Calu3 (cell line): ENCODE measurements at regions not wholly inside any gene's neighbourhood (a gene's known extent, or its start where the extent isn't known, plus 50 kb on each side); places are given as distances from the start of the nearest gene placed in this dataset.

ENCODE experiments used
- BruUV-seq: library from RNA; stranded (reverse); fragments of 400-500 nt; replicated peaks from 2 replicates; lab custom pipeline; 2021; lab: Mats Ljungman, UMichigan
- CTCF ChIA-PET: fragments of 300-600 bp; sonication (Branson Sonifier 250); formaldehyde crosslinking; loops from one replicate; lab custom pipeline; 2022; ENCODE audit warnings: antibody characterized with exemption; lab: Charles Lee
- DNase-seq: peaks from one replicate; pipeline ENCODE4 v3.0.0; 2022
- H3K27ac Mint-ChIP-seq: one replicate; pipeline ENCODE4 v1.8.0; 2022; ENCODE audit warnings: mixed read lengths; ENCODE audit not compliant: unreplicated experiment
- H3K27me3 Mint-ChIP-seq: one replicate; pipeline ENCODE4 v1.8.0; 2022; ENCODE audit warnings: mixed read lengths; ENCODE audit not compliant: unreplicated experiment
- H3K36me3 Mint-ChIP-seq: one replicate; pipeline ENCODE4 v1.8.0; 2022; ENCODE audit warnings: mild to moderate bottlenecking, moderate library complexity, mixed read lengths; ENCODE audit not compliant: insufficient read depth, unreplicated experiment
- H3K4me1 Mint-ChIP-seq: one replicate; pipeline ENCODE4 v1.8.0; 2022; ENCODE audit warnings: mild to moderate bottlenecking, low read depth, mixed read lengths; ENCODE audit not compliant: unreplicated experiment
- H3K4me3 Mint-ChIP-seq: one replicate; pipeline ENCODE4 v1.8.0; 2022; ENCODE audit warnings: mild to moderate bottlenecking, low read depth, moderate library complexity, mixed read lengths; ENCODE audit not compliant: unreplicated experiment
- H3K9me3 Mint-ChIP-seq: one replicate; pipeline ENCODE4 v1.8.0; 2022; ENCODE audit warnings: low read depth, mixed read lengths; ENCODE audit not compliant: unreplicated experiment
- CTCF ChIP-seq: fragments of 200-600 bp; IDR thresholded peaks from one replicate; pipeline ENCODE4 v1.8.0; 2022; ENCODE audit warnings: antibody characterized with exemption; ENCODE audit not compliant: unreplicated experiment
- intact Hi-C: fragments of 100-400 bp; cut with micrococcal nuclease; formaldehyde crosslinking; loops from one replicate; pipeline ENCODE4 v1.10.0; 2022; ENCODE audit not compliant: unreplicated experiment

- TF ChIP-seq CTCF, result no peak
- CTCF ChIA-PET, result no interaction called here
- Mint-ChIP-seq H3K4me1 (no peaks in the 10 kb centered on the region), H3K36me3 (no peaks in the 10 kb centered on the region), H3K9me3 (peaks cover 2% of the 10 kb centered on the region), H3K27me3 (no peaks in the 10 kb centered on the region), H3K27ac (no peak overlapping the region), H3K4me3 (no peak overlapping the region)
- BruUV-seq, result no TSS peak
- intact Hi-C loops, result no loop called here
- DNase-seq, result peak; percentile 0
These were observed 162.9 kb upstream of the NBEA start for GRCh38 chr13:34779171-34779570.

GRCh38 chr13:34793301-34793700 is 148.8 kb upstream of the NBEA start:
- no peak for TF ChIP-seq CTCF
- no peak overlapping the region for H3K4me3 Mint-ChIP-seq
- intact Hi-C loops, result no loop called here
- BruUV-seq, result no TSS peak
- H3K4me1 Mint-ChIP-seq, result peaks cover 7% of the 10 kb centered on the region
- no peak overlapping the region for H3K27ac Mint-ChIP-seq
- DNase-seq, result no peak
- CTCF ChIA-PET, result no interaction called here
- no peaks in the 10 kb centered on the region for H3K36me3 Mint-ChIP-seq
- H3K27me3 Mint-ChIP-seq, result no peaks in the 10 kb centered on the region
- H3K9me3 Mint-ChIP-seq, result no peaks in the 10 kb centered on the region

GRCh38 chr13:34803756-34804155 is 138.3 kb upstream of the NBEA start:
- CTCF ChIA-PET, result no interaction called here
- no peak for TF ChIP-seq CTCF
- DNase-seq, result no peak

GRCh38 chr13:34805347-34805746 is 136.7 kb upstream of the NBEA start:
- Mint-ChIP-seq H3K27ac (no peak overlapping the region), H3K9me3 (no peaks in the 10 kb centered on the region)
- CTCF ChIA-PET, result no interaction called here

More at GRCh38 chr13:34803756-34804155, 138.3 kb upstream of the NBEA start:
- no peak overlapping the region for H3K27ac Mint-ChIP-seq
- no peaks in the 10 kb centered on the region for H3K36me3 Mint-ChIP-seq
- intact Hi-C loops, result no loop called here
- H3K4me3 Mint-ChIP-seq, result no peak overlapping the region
- no peaks in the 10 kb centered on the region for H3K27me3 Mint-ChIP-seq
- BruUV-seq, result no TSS peak
- no peaks in the 10 kb centered on the region for H3K4me1 Mint-ChIP-seq
- H3K9me3 Mint-ChIP-seq, result no peaks in the 10 kb centered on the region

More at GRCh38 chr13:34805347-34805746, 136.7 kb upstream of the NBEA start:
- H3K4me1 Mint-ChIP-seq, result no peaks in the 10 kb centered on the region
- intact Hi-C loops, result no loop called here
- no peak for TF ChIP-seq CTCF
- BruUV-seq, result no TSS peak
- H3K36me3 Mint-ChIP-seq, result no peaks in the 10 kb centered on the region
- no peaks in the 10 kb centered on the region for H3K27me3 Mint-ChIP-seq
- DNase-seq, result no peak
- no peak overlapping the region for H3K4me3 Mint-ChIP-seq
